ENCODE measurements at regions not wholly inside any gene's neighbourhood (a gene's known extent, or its start where the extent isn't known, plus 50 kb on each side); places are given as distances from the start of the nearest gene placed in this dataset.

GRCh38 chr11:57100638-57101331 lies 81.0 kb upstream of the LRRC55 start:
- no peaks in the 10 kb centered on the region for H3K79me2 ChIP-seq (ENCODE audit: control insufficient read depth, insufficient read depth, low read length)
- TF ChIP-seq ETS1 (conservative IDR thresholded peaks at IDR 0.05; ENCODE audit: control insufficient read depth, low read depth, low read length) (no peak), NCOA2 (IDR thresholded peaks at IDR 0.05; ENCODE audit: partially characterized antibody in 2 of 2) (no peak), ELF1 (tag; IDR thresholded peaks at IDR 0.05) (no peak), SRSF3 (IDR thresholded peaks at IDR 0.05; ENCODE audit: insufficient read depth, low read length) (no peak), ZNF165 (CRISPR knock-in tag; IDR thresholded peaks at IDR 0.05; ENCODE audit: borderline replicate concordance) (no peak), POLR3G (IDR thresholded peaks at IDR 0.05; ENCODE audit: extremely low read depth, insufficient read length, insufficient replicate concordance) (no peak), ZBTB8A (IDR thresholded peaks at IDR 0.05; ENCODE audit: partially characterized antibody) (no peak), TSHZ1 (CRISPR knock-in tag; IDR thresholded peaks at IDR 0.05) (no peak), ZSCAN29 (IDR thresholded peaks at IDR 0.05) (no peak), IRF9 (tag; IDR thresholded peaks at IDR 0.05) (no peak)
- ATAC-seq (no peak), DNase-seq (ENCODE audit: extremely low read depth in 1 of 4, low spot score in 3 of 4) (no peak), FAIRE-seq (no peak)
- H2AFZ ChIP-seq (ENCODE audit: low read depth, low read length), result no peak overlapping the region
- H3K36me3 ChIP-seq (ENCODE audit: control insufficient read depth, insufficient read depth, low read length), result no peaks in the 10 kb centered on the region
- H3K27ac ChIP-seq (ENCODE audit: extremely low read depth, low read depth, low read length), result no peak overlapping the region
- no TSS peak for BruUV-seq (replicated peaks)
- WGBS (ENCODE audit: insufficient coverage, low coverage, missing lambda C conversion rate), result 0% methylated on average over 5 of the region's 5 CpGs
- H3K4me2 ChIP-seq (ENCODE audit: insufficient read depth, low read length), result no peak overlapping the region
- POLR2A ChIA-PET, result interaction anchor here (1.1 kb wide), 1 partner anchor 96 kb away, joined by 4 read pairs; no protein-coding TSS in a partner anchor
- H3K4me3 ChIP-seq, result no peak overlapping the region
- no peak overlapping the region for H3K9ac ChIP-seq (ENCODE audit: insufficient read depth in 1 of 2, low read depth in 2 of 2, low read length in 2 of 2)
- no peaks in the 10 kb centered on the region for H3K9me1 ChIP-seq (ENCODE audit: control insufficient read depth, insufficient read depth, low read length)
- CTCF ChIA-PET (ENCODE audit: low intra/inter-chr PET ratio), result no interaction called here
- no peaks in the 10 kb centered on the region for H4K20me1 ChIP-seq (replicated peaks; ENCODE audit: control insufficient read depth, insufficient read depth, low read length)
- intact Hi-C loops (cut with micrococcal nuclease), result no loop called here
- H3K27me3 ChIP-seq (ENCODE audit: control insufficient read depth in 2 of 2, insufficient read depth in 2 of 2, low read length in 2 of 2), result no peaks in the 10 kb centered on the region; a peak in 1 of 5 replicates
- in situ Hi-C loops (cut with MboI), result no loop called here
- H3K4me1 ChIP-seq (replicated peaks in 1 of 2; ENCODE audit: control insufficient read depth in 2 of 2, insufficient read depth in 2 of 2, low read length in 2 of 2), result no peaks in the 10 kb centered on the region
- no peaks in the 10 kb centered on the region for H3K9me3 ChIP-seq (replicated peaks; ENCODE audit: control insufficient read depth, insufficient read depth, low read depth, low read length)
